ENCODE measurements at regions not wholly inside any gene's neighbourhood (a gene's known extent, or its start where the extent isn't known, plus 50 kb on each side); places are given as distances from the start of the nearest gene placed in this dataset.

DNA sequence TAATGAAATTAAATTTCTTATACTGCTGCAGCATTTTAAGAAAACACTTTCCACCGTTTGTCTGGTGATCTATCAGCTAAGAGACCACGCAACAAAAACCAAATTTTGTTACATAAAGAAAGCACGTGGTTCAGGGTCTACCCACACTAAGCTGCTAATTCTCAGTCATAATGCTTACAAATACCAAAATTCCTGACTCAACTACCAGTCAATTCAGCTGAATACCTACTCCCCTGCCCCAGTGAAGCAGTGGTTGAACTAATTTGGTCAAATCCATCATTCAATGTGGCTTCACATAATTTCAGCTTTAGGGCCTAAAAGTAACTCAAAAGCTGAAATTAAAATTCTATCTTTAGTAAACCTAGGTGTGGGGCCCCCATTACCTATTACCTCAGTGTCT, 468.6 kb upstream of the ARID1B start:
- CTCF ChIA-PET: no interaction called here
- Mint-ChIP-seq H3K4me3 (ENCODE audit: low read depth, unreplicated experiment) (no peak overlapping the region), H3K36me3 (ENCODE audit: insufficient read depth, unreplicated experiment) (no peaks in the 10 kb centered on the region), H3K4me1 (ENCODE audit: low read depth, unreplicated experiment) (no peaks in the 10 kb centered on the region), H3K27me3 (ENCODE audit: unreplicated experiment) (no peaks in the 10 kb centered on the region), H3K27ac (ENCODE audit: unreplicated experiment) (no peak overlapping the region), H3K9me3 (ENCODE audit: low read depth, unreplicated experiment) (peaks cover 2% of the 10 kb centered on the region)
- intact Hi-C loops (cut with micrococcal nuclease; ENCODE audit: unreplicated experiment): no loop called here
- no TSS peak for BruUV-seq (replicated peaks)
- TF ChIP-seq, protein P1, sequence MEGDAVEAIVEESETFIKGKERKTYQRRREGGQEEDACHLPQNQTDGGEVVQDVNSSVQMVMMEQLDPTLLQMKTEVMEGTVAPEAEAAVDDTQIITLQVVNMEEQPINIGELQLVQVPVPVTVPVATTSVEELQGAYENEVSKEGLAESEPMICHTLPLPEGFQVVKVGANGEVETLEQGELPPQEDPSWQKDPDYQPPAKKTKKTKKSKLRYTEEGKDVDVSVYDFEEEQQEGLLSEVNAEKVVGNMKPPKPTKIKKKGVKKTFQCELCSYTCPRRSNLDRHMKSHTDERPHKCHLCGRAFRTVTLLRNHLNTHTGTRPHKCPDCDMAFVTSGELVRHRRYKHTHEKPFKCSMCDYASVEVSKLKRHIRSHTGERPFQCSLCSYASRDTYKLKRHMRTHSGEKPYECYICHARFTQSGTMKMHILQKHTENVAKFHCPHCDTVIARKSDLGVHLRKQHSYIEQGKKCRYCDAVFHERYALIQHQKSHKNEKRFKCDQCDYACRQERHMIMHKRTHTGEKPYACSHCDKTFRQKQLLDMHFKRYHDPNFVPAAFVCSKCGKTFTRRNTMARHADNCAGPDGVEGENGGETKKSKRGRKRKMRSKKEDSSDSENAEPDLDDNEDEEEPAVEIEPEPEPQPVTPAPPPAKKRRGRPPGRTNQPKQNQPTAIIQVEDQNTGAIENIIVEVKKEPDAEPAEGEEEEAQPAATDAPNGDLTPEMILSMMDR (IDR thresholded peaks at IDR 0.05; ENCODE audit: unreplicated experiment): no peak
- no peak for DNase-seq

DNA sequence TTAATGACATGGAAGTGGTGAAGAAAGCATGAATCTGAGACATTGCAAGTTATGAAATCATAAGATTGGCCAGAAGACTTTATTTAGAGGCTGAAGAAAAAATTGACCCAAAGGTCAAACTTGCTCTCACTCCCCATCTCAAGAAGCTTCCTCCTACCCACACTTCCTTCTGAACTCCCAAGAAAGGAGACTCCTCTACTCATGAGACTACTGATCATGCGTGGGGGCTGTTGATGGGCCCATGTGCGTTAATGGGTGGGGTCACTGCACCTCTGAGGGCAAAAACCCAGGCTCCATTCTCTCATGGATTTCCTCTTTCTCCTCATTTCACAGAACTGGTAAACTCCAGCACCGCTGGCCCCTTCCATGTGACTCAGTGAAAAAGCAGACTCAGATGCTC, 470.6 kb upstream of the ARID1B start:
- BruUV-seq (replicated peaks): no TSS peak
- TF ChIP-seq, protein P1 (IDR thresholded peaks at IDR 0.05; ENCODE audit: unreplicated experiment): no peak
- no peak for DNase-seq
- no peaks in the 10 kb centered on the region for H3K27me3 Mint-ChIP-seq (ENCODE audit: unreplicated experiment)
- H3K4me3 Mint-ChIP-seq (ENCODE audit: low read depth, unreplicated experiment): no peak overlapping the region
- H3K27ac Mint-ChIP-seq (ENCODE audit: unreplicated experiment): no peak overlapping the region
- intact Hi-C loops (cut with micrococcal nuclease; ENCODE audit: unreplicated experiment): no loop called here
- H3K9me3 Mint-ChIP-seq (ENCODE audit: low read depth, unreplicated experiment): no peaks in the 10 kb centered on the region
- no peaks in the 10 kb centered on the region for H3K36me3 Mint-ChIP-seq (ENCODE audit: insufficient read depth, unreplicated experiment)
- CTCF ChIA-PET: no interaction called here
- H3K4me1 Mint-ChIP-seq (ENCODE audit: low read depth, unreplicated experiment): no peaks in the 10 kb centered on the region

DNA sequence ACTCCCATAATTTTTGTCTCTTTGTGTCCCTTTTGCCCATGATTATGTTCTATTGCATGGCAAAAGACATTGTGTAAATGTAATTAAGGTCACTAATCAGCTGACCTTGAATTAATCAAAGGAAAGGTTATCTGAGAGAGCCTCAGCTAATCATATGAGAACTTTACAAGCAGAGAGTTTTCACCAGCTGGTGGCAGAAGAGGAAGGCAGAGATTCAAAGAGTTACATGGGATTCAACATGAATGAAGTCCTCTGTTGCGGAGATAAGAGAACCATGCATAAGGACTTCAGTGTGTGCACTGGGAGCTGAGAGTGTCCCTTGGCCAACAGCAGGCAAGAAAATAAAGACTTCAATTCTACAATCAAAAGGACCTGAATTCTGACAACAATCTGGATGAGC, 494.1 kb upstream of the ARID1B start:
- H3K4me1 Mint-ChIP-seq (ENCODE audit: low read depth, unreplicated experiment): no peaks in the 10 kb centered on the region
- TF ChIP-seq, protein P1 (IDR thresholded peaks at IDR 0.05; ENCODE audit: unreplicated experiment): no peak
- no peak for DNase-seq
- CTCF ChIA-PET: no interaction called here
- H3K27ac Mint-ChIP-seq (ENCODE audit: unreplicated experiment): no peak overlapping the region
- H3K4me3 Mint-ChIP-seq (ENCODE audit: low read depth, unreplicated experiment): no peak overlapping the region
- intact Hi-C loops (cut with micrococcal nuclease; ENCODE audit: unreplicated experiment): no loop called here
- no peaks in the 10 kb centered on the region for H3K9me3 Mint-ChIP-seq (ENCODE audit: low read depth, unreplicated experiment)
- BruUV-seq (replicated peaks): no TSS peak
- no peaks in the 10 kb centered on the region for H3K27me3 Mint-ChIP-seq (ENCODE audit: unreplicated experiment)
- H3K36me3 Mint-ChIP-seq (ENCODE audit: insufficient read depth, unreplicated experiment): no peaks in the 10 kb centered on the region

- CTCF ChIA-PET: no interaction called here
- no peak overlapping the region for H3K27ac Mint-ChIP-seq (ENCODE audit: unreplicated experiment)
- BruUV-seq (replicated peaks): no TSS peak
- H3K4me1 Mint-ChIP-seq (ENCODE audit: low read depth, unreplicated experiment): no peaks in the 10 kb centered on the region
- intact Hi-C loops (cut with micrococcal nuclease; ENCODE audit: unreplicated experiment): no loop called here
- H3K27me3 Mint-ChIP-seq (ENCODE audit: unreplicated experiment): no peaks in the 10 kb centered on the region
- H3K9me3 Mint-ChIP-seq (ENCODE audit: low read depth, unreplicated experiment): no peaks in the 10 kb centered on the region
- TF ChIP-seq, protein P1 (IDR thresholded peaks at IDR 0.05; ENCODE audit: unreplicated experiment): no peak
- no peak overlapping the region for H3K4me3 Mint-ChIP-seq (ENCODE audit: low read depth, unreplicated experiment)
- no peak for DNase-seq
- H3K36me3 Mint-ChIP-seq (ENCODE audit: insufficient read depth, unreplicated experiment): no peaks in the 10 kb centered on the region
These were observed 495.1 kb upstream of the ARID1B start for GRCh38 chr6:156282087-156282486.

DNA sequence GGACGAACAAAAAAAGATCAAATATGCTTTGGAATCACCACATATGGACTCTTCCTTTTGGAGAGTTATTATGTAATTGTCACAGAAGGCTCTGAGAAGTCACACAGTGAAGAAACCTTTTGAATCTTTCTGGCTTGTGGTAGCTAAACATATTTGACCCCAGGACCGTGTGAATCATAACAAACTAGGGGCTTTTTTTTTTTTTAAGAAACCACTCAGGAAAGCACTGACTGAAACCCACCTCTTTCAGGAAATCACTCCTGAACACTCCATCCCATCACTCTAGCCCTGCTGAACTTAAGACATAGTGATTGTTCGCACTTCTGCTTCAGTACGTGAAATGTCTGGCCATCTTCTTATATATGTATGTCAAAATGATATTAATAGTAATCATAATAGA, 495.9 kb upstream of the ARID1B start:
- no peak for DNase-seq
- Mint-ChIP-seq H3K4me3 (ENCODE audit: low read depth, unreplicated experiment) (no peak overlapping the region), H3K4me1 (ENCODE audit: low read depth, unreplicated experiment) (no peaks in the 10 kb centered on the region), H3K9me3 (ENCODE audit: low read depth, unreplicated experiment) (no peaks in the 10 kb centered on the region), H3K36me3 (ENCODE audit: insufficient read depth, unreplicated experiment) (no peaks in the 10 kb centered on the region), H3K27me3 (ENCODE audit: unreplicated experiment) (no peaks in the 10 kb centered on the region), H3K27ac (ENCODE audit: unreplicated experiment) (no peak overlapping the region)
- intact Hi-C loops (cut with micrococcal nuclease; ENCODE audit: unreplicated experiment): no loop called here
- TF ChIP-seq, protein P1 (IDR thresholded peaks at IDR 0.05; ENCODE audit: unreplicated experiment): no peak
- CTCF ChIA-PET: no interaction called here
- BruUV-seq (replicated peaks): no TSS peak
